MCF 10A (cell line): ENCODE measurements at regions not wholly inside any gene's neighbourhood (a gene's known extent, or its start where the extent isn't known, plus 50 kb on each side); places are given as distances from the start of the nearest gene placed in this dataset.
"Not testable (repeated sequence)": the region's sequence is repeated elsewhere in the genome, so short reads cannot be mapped to it uniquely, and the experiment has no call there.

Source experiments
- BruUV-seq: library from RNA; stranded (reverse); fragments of 400-500 nt; replicated peaks from 2 replicates; lab custom pipeline; 2021; lab: Mats Ljungman, UMichigan
- CTCF ChIA-PET: fragments of 300-600 bp; sonication (Branson Sonifier 250); formaldehyde crosslinking; extraction: SDS; loops from one replicate; lab custom pipeline; 2021; ENCODE audit warnings: antibody characterized with exemption, inconsistent platforms; lab: Yijun Ruan, JAX
- POLR2A ChIA-PET: fragments of 300-600, 350-650 bp; sonication (Branson Sonifier 250); formaldehyde crosslinking; extraction: SDS; loops from one replicate; lab custom pipeline; 2020; ENCODE audit warnings: antibody characterized with exemption, inconsistent platforms; lab: Yijun Ruan, JAX
- DNase-seq: peaks from one replicate; pipeline ENCODE4 v3.0.0-alpha.2; 2018; ENCODE audit not compliant: unreplicated experiment
- H3K27ac Mint-ChIP-seq: one replicate; pipeline ENCODE4 v1.8.0; 2022; ENCODE audit warnings: mild to moderate bottlenecking, low read depth, mixed read lengths; ENCODE audit not compliant: unreplicated experiment
- H3K27me3 Mint-ChIP-seq: one replicate; pipeline ENCODE4 v1.8.0; 2022; ENCODE audit warnings: mixed read lengths; ENCODE audit not compliant: insufficient read depth, unreplicated experiment
- H3K36me3 Mint-ChIP-seq: one replicate; pipeline ENCODE4 v1.8.0; 2022; ENCODE audit warnings: mild to moderate bottlenecking, moderate library complexity, mixed read lengths; ENCODE audit not compliant: insufficient read depth, unreplicated experiment
- H3K4me1 Mint-ChIP-seq: one replicate; pipeline ENCODE4 v1.8.0; 2022; ENCODE audit warnings: mixed read lengths; ENCODE audit not compliant: insufficient read depth, unreplicated experiment
- H3K4me3 Mint-ChIP-seq: one replicate; pipeline ENCODE4 v1.8.0; 2022; ENCODE audit warnings: mild to moderate bottlenecking, moderate library complexity, mixed read lengths; ENCODE audit not compliant: unreplicated experiment
- H3K9me3 Mint-ChIP-seq: one replicate; pipeline ENCODE4 v1.8.0; 2022; ENCODE audit warnings: mixed read lengths; ENCODE audit not compliant: unreplicated experiment
- intact Hi-C: fragments of 100-400 bp; cut with micrococcal nuclease; formaldehyde crosslinking; loops from 2 replicates; pipeline ENCODE4 v1.14.1; 2022
- TF ChIP-seq, protein P1 (sequence below): fragments of 200-600 bp; IDR thresholded peaks from one replicate; pipeline ENCODE4 v1.8.0; 2022; ENCODE audit warnings: antibody characterized with exemption, mild to moderate bottlenecking; ENCODE audit not compliant: unreplicated experiment

DNA sequence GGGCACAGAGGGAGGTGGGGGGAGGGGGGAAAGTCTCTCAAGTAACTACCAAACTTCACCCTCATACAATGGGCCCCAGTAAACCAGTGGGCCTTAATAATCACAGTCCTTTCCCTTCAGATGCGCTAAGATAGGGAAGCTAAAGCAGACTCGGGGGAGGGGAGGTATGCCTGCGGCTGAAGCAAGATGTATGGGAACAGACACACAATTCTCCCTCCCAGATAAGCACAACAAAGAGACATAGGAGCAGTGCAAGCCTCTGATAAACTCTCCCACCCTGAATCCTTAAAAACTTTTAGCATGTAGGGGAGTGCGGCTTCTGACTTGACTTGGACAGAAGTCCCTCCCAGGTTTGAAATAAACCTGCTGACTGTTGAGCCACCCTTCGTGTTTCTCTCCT is 54.7 kb downstream of the PROP1 start:
- intact Hi-C loops, H3K27me3 Mint-ChIP-seq, DNase-seq, H3K9me3 Mint-ChIP-seq, POLR2A ChIA-PET, H3K4me3 Mint-ChIP-seq, H3K4me1 Mint-ChIP-seq, BruUV-seq, CTCF ChIA-PET, H3K36me3 Mint-ChIP-seq, H3K27ac Mint-ChIP-seq: not testable (repeated sequence)

DNA sequence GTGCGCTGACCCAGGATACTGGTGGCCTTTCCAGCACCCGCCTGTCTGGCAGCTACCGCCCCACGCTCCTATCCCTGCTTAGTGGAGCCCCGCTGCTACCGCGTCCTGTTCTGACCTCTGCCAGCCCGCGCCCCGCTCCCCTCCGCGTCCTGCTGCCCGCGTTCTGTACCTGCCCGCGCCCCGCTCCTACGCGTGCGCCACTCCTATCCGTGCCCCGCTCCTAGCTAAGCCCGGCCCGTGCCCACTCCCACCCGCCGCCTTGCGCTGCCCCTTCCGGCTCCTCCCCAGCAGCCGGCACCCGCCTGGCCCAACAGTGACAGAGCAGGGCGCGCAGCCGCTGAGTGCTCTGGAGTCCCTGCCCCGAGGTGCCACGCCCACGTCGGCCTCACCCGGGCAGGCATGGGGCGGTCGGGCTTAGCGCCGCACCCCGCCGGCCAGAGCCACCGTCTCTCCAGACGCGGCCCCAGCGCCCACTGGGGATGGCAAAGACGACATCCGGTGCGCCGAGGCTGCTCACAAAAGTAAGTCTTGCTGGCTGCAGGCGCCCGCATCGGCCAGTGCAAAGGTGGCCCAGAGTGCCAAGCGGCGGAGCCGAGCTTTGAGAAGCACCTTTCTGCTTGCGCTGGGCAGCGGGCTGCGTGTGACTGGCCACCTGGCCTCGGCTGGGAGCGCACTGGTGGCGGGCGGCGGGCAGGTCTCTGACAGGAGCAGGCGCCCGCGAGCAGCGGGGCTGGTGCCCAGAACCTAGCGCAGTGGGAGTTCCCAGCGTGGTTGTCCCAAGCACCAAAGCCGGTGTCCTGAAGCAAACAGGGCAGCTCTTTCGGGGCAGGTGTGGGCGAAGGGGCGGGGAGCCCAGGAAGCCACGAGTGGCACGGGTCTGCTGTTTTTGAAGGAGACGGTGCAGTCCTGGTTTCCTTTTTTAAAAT is 56.5 kb downstream of the PROP1 start:
- peak; percentile 52 for DNase-seq
- H3K9me3 Mint-ChIP-seq, CTCF ChIA-PET, BruUV-seq, H3K36me3 Mint-ChIP-seq, H3K27me3 Mint-ChIP-seq, H3K27ac Mint-ChIP-seq, H3K4me1 Mint-ChIP-seq, intact Hi-C loops: not testable (repeated sequence)
- POLR2A ChIA-PET = interaction anchor here (1.2 kb wide), 1 partner anchor 332 kb away, joined by 3 read pairs; no protein-coding TSS in a partner anchor
- peak overlapping the region; percentile 82 for H3K4me3 Mint-ChIP-seq

DNA sequence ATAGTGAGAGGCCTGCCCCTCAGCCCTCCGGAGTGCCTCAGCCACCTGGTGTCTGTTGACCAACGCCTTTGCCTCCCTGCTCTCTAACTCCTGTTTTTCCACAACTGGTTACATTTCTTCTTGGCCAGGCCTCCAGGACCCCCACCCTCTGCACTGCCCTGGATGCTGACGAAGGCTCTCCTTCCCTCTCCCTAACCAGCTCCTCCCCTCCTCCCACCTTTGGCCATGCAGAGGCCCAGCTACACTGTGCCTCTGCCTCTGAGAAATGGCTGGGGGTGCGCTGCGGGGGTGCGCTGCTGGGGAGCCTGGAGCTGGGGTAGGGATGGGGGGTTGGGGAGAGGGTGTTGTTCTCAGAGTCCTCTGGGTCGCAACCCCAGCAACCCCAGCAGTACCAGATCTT is 57.3 kb downstream of the PROP1 start:
- H3K27me3 Mint-ChIP-seq, H3K9me3 Mint-ChIP-seq, H3K36me3 Mint-ChIP-seq, BruUV-seq, DNase-seq, H3K4me1 Mint-ChIP-seq, CTCF ChIA-PET, H3K27ac Mint-ChIP-seq, intact Hi-C loops: not testable (repeated sequence)
- POLR2A ChIA-PET = interaction anchor here (1.2 kb wide), 1 partner anchor 331 kb away, joined by 3 read pairs; no protein-coding TSS in a partner anchor
- H3K4me3 Mint-ChIP-seq = peak overlapping the region; percentile 82

DNA sequence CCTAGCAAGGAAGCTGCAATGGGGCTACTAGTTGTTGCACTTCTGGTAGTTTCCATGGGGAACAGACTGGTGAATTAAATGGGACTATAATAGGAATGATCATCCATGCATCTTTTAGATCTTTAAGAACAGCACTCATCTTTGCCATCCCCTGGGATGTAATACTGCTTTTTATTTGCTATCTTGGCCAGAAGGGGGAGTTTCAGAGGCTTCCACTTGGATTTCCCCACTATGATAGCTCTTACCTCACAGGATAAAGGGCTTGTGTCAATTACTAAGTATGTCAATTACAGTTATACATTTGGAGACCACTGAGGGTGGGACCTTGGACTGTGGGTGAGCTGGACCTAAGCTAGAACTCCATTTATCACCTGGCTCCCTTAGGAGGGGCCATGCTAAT is 61.8 kb downstream of the PROP1 start:
- POLR2A ChIA-PET, H3K36me3 Mint-ChIP-seq, H3K4me3 Mint-ChIP-seq, H3K27ac Mint-ChIP-seq, BruUV-seq, H3K27me3 Mint-ChIP-seq, H3K4me1 Mint-ChIP-seq, H3K9me3 Mint-ChIP-seq: not testable (repeated sequence)
- TF ChIP-seq, protein P1, sequence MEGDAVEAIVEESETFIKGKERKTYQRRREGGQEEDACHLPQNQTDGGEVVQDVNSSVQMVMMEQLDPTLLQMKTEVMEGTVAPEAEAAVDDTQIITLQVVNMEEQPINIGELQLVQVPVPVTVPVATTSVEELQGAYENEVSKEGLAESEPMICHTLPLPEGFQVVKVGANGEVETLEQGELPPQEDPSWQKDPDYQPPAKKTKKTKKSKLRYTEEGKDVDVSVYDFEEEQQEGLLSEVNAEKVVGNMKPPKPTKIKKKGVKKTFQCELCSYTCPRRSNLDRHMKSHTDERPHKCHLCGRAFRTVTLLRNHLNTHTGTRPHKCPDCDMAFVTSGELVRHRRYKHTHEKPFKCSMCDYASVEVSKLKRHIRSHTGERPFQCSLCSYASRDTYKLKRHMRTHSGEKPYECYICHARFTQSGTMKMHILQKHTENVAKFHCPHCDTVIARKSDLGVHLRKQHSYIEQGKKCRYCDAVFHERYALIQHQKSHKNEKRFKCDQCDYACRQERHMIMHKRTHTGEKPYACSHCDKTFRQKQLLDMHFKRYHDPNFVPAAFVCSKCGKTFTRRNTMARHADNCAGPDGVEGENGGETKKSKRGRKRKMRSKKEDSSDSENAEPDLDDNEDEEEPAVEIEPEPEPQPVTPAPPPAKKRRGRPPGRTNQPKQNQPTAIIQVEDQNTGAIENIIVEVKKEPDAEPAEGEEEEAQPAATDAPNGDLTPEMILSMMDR = peak; percentile 31
- CTCF ChIA-PET = interaction anchor here (0.6 to 0.9 kb wide), 2 partner anchors 12 to 52 kb away, joined by 3 to 4 read pairs; no protein-coding TSS in a partner anchor
- intact Hi-C loops = loop anchor here (5.0 kb wide), 1 partner anchor 128 kb away; no protein-coding TSS in a partner anchor
- DNase-seq = peak; percentile 26

DNA sequence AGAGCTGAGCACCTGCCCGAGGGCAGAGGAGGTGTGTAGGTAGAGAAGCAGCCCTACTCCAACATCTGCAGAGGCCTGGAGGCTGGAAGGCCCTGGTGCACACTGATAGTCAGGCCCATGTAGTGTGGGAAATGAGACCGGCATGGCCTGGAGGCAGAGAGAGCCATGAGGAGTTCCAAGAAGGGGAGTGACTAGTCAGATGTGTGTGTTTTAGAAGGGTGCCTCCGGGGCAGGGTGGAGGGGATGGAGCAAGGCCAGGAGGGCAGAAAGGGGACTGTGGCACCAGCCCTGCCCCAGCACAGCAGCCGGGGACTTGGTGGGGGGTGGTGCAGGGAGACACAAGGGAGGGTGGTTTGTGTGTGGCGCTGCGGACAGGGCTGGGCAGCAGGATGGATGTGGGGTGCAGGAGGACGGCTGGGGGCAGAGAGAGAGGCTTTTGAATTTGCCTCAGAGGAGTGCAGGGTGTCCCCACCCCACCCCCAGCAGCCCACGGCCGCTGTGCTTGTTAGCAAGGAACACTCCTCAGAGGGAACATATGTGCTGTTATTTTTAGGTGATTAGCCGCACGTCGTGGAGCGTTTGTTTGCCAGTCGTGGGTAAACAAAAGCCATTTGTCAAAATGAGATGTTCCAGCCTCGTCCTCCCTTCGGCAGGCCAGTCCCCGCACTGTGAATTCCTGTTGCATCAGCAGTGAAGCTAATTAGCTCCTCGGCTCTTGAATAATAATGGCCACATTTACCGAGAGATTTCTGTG is 65.6 kb downstream of the PROP1 start:
- CTCF ChIA-PET, BruUV-seq, H3K9me3 Mint-ChIP-seq, H3K4me3 Mint-ChIP-seq, H3K27me3 Mint-ChIP-seq, H3K4me1 Mint-ChIP-seq, POLR2A ChIA-PET, H3K27ac Mint-ChIP-seq, H3K36me3 Mint-ChIP-seq, DNase-seq: not testable (repeated sequence)
- intact Hi-C loops = loop anchor here (5.0 kb wide), 1 partner anchor 132 kb away; no protein-coding TSS in a partner anchor

DNA sequence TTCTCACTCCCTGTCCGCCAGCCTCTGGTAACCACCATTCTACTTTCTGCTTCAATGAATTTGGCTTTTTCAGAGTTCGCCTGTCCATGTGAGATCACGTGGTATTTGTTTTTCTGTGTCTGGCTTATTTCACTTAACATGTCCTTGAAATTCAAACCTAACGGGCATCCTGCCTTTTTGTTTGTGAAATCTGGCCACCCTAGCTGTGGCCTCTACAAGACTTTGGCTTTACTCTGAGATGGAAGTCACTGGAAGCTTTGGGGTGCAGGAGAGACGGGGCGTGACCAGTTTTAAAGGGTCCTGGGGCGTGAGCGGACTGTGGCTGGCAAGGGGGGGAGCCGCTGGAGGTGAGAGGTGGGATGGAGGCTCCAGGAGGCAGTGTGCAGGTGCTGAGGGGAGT is 66.4 kb downstream of the PROP1 start:
- not testable (repeated sequence) for H3K36me3 Mint-ChIP-seq

DNA sequence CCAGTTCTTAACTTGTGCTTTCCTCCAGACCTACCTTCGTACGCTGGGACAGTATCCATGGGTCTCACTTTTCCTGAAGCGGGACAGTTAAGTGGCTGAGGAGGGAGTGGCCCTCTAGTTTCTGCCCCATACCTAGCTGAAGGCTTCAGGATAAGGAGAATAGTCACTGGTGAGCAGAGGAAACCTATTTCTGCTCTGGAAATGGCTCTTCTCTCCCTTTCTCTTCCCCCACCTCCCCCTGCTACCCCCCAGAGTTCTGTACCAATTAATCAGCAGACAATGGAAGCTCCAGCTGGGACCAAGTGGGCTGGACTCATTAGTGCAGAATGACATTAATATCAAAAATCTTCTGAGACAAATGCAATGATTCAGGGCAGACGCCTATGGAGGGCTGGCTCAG is 68.5 kb downstream of the PROP1 start:
- CTCF ChIA-PET, H3K4me1 Mint-ChIP-seq, H3K4me3 Mint-ChIP-seq, intact Hi-C loops, BruUV-seq, H3K9me3 Mint-ChIP-seq, H3K27me3 Mint-ChIP-seq, POLR2A ChIA-PET, H3K27ac Mint-ChIP-seq, H3K36me3 Mint-ChIP-seq, DNase-seq: not testable (repeated sequence)

More for the DNA sequence above, 66.4 kb downstream of the PROP1 start:
- H3K4me3 Mint-ChIP-seq, POLR2A ChIA-PET, H3K9me3 Mint-ChIP-seq, BruUV-seq, DNase-seq, H3K27ac Mint-ChIP-seq, H3K27me3 Mint-ChIP-seq, H3K4me1 Mint-ChIP-seq, CTCF ChIA-PET: not testable (repeated sequence)
- intact Hi-C loops = loop anchor here (5.0 kb wide), 1 partner anchor 133 kb away; no protein-coding TSS in a partner anchor

DNA sequence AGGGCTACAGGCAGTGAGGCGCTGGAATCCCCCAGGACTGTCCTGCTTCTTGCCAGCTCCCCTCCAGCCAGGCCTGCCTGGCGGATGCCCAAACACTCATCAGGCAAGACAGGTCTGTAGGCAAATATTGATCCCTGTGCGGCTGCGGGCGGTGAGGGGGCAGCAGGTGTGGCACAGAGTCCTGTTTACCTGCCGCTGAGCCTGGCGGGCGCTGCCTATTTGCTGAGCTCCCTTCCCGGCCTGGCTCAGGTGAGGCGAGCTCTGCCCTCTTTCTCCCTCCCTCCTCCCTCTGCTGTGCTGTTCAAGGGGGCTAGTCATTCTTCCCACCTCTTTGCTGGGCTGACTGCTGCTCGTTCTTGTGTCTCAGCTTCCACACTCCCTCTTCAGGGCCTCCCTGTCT is 71.5 kb downstream of the PROP1 start:
- H3K4me3 Mint-ChIP-seq, intact Hi-C loops, POLR2A ChIA-PET, H3K36me3 Mint-ChIP-seq, H3K27ac Mint-ChIP-seq, H3K4me1 Mint-ChIP-seq, DNase-seq, BruUV-seq, H3K27me3 Mint-ChIP-seq, H3K9me3 Mint-ChIP-seq, CTCF ChIA-PET: not testable (repeated sequence)
